IPS-18c (cell line): ENCODE measurements at regions not wholly inside any gene's neighbourhood (a gene's known extent, or its start where the extent isn't known, plus 50 kb on each side); places are given as distances from the start of the nearest gene placed in this dataset.

Experiments used
- H3K4me3 ChIP-seq: 2 replicates; pipeline ENCODE4 v1.7.0; 2013; ENCODE audit warnings: low read depth, mild to moderate bottlenecking, low read length, moderate library complexity; ENCODE audit not compliant: insufficient read depth
- H3K9me3 ChIP-seq: one replicate; pipeline ENCODE4 v1.6.1; 2013; ENCODE audit warnings: mild to moderate bottlenecking, low read length, moderate library complexity; ENCODE audit not compliant: control insufficient read depth, insufficient read depth

DNA sequence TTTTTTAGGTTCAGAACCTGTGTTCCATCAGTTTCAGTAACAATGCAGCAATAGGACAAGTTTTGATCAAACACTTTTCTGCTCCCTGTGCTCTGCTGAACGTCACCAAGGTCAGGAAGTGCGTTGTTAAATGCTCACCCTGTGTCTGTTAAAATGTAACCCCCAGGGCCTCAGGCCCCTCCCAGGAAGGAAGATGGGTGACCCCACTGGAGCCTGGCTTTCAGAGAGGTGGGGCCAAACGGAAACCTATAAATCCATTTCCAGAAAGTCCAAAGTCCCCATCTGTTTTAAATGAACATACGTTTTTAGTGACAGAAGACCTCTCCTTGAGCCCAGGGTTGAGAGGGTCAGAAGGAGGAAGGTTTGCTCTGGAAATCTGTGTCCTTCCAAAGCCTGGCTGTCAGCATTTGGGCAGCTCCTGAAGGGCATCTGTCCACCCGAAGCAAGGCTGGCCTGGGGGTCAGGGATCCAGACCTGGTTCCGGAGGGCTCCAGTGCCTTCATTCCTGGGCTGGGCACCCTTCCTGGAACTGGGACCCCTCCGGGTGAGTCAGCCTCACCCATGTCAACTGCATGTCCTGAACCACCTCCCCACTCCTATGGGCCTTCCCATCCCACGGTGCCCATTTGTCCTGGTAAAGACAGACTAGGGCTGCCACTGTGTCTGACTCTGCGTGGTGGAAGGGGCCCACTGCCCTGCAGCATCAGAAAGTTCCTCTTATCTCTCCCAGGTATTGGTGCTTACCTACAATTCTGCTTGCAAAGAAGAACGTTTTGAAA is 117.4 kb upstream of the COPS8 start:
- H3K4me3 ChIP-seq, result no peak overlapping the region
- H3K9me3 ChIP-seq, result no peaks in the 10 kb centered on the region

DNA sequence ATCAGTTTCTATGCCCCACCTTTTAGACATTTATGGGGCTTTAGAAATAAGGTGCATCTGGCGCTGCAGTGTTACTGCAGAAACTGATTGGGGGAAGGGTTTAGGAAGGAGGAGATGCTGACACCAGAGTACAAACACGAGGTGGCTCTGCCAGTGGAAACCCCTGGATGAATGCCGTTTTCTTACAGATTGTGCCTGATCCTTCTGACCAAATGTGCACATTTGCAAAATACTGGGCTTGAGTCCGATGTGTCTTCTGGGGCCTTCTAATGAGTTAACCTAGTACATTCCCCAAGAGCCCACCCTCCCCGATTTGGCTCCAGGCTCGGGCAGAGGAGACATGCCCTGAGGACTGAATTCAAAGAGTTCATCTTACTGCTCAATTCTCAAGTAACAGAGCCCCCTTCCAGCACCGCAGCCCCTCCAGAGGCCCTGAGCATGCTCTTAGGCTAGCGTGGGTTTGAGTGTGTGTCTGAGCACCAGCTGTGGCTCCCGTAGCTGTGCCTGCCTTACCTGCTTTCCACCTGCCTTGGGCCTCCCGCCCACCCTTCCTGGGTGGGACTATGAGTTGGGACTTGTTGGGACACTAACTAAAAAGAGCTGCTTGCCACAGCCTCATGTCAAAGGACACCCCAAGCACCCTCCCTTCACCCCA is 116.7 kb upstream of the COPS8 start:
- Histone ChIP-seq H3K9me3 (no peaks in the 10 kb centered on the region), H3K4me3 (no peak overlapping the region)

DNA sequence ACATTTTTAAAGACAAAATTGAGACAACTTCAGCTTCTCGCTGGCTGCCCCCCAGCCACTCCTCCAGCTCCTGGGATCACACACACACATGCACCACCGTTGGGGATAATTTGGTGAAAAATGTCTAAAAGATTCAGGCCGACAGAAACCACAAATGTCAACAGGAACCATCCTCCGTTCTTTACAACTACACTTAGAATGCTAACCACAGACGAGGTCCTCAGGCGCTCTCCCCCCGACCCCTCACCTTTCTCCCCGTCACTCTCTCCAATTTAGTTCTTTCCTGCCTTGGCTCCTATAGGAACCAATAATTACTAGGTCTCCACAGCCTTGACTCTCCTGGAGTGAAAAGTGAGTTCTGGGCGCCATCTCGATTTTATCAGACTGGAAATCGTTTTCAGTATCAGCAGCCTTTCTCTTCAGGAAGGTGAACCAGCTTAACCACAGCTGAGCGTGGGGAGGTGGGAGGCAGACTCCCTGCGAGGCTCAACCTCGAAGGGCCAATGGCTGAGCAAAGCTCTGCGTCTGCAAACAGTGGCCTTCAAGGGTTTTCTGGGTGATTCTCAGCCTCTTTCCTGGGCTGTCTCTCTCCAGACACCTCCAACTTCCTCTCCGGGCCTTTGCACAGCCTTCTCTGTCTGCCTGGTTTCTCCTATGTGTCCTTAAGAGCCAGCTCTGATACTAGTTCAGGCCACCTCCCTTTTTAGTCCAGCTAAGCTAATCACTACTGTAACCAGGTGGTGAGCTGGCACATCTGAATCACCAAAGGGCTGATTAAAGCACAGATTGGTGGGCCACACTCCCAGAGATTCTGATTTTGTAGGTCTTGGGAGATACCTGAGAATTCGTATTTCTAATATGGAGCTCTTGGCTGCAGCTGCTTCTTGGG is 115.7 kb upstream of the COPS8 start:
- H3K4me3 ChIP-seq, result no peak overlapping the region
- H3K9me3 ChIP-seq, result no peaks in the 10 kb centered on the region

DNA sequence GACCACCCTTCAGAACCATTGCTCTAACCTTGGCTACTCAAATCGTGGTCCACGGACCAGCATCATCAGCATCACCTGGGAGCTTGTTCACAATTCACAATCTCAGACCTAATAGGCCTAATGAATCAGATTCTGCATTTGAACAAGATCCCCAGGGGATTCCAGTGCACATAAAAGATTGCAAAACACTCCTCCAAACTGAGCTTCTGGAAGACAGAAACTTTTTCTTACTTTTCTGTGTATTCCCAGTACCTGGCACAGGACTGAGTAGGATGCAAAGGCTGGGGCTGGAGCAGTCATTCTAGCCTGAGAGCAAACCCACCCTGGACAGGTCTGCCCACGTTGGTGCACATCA is 115.1 kb upstream of the COPS8 start:
- no peak overlapping the region for H3K4me3 ChIP-seq
- no peaks in the 10 kb centered on the region for H3K9me3 ChIP-seq

DNA sequence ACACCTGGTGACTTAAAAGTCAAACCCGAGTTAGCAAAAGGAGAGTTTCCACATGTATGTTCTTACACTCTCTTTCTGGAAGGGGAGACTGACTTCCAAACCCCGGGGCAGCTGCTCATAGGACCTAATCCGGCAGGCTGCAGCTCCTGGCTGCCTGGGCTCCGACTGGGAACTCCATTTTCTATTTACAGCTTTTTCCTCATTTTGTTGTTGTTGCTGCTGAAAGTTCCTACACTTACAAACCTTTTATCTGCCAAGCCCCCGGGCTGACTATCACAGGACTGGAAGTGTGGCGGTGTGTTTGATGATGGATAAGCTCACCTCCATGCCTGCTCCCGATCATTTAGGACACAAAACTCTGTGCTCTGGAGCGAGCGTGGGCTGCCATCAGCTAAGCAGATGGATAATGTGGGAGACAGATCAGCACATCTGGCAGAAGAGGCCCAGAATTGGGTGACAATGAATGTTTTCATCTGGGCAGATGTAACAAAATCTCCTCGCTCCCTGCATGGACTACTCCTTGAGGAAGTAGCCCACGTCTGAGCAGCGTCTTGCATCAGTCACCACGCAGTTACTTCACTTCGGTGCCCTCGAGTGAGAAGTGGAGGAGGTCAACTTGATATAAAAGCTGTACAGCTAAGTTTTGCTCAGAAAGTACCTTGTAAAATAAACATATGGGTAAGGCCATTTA is 114.4 kb upstream of the COPS8 start:
- Histone ChIP-seq H3K4me3 (no peak overlapping the region), H3K9me3 (no peaks in the 10 kb centered on the region)

DNA sequence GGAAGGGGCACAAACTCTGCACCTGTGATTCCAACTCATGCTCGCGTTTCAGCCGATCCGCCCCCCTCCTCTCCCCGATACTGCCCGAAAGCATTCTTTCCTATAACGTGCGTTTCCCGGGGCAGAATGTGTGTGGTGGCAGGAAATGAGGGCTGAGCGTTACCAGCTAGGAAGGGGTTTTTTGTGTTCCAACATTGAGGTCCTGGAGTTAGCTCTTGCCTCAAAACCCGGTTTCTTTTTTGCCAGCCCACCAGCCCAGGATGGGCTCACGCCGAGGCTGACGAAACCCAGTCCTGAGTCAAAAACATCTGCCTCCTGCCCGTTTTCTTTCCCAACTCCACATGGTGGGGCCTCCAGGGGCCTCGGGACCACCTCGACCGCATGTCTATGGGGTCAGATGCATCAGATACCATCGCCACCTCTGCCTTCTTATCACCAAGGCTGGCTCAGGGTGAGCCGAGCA is 113.7 kb upstream of the COPS8 start:
- Histone ChIP-seq H3K4me3 (no peak overlapping the region), H3K9me3 (no peaks in the 10 kb centered on the region)

DNA sequence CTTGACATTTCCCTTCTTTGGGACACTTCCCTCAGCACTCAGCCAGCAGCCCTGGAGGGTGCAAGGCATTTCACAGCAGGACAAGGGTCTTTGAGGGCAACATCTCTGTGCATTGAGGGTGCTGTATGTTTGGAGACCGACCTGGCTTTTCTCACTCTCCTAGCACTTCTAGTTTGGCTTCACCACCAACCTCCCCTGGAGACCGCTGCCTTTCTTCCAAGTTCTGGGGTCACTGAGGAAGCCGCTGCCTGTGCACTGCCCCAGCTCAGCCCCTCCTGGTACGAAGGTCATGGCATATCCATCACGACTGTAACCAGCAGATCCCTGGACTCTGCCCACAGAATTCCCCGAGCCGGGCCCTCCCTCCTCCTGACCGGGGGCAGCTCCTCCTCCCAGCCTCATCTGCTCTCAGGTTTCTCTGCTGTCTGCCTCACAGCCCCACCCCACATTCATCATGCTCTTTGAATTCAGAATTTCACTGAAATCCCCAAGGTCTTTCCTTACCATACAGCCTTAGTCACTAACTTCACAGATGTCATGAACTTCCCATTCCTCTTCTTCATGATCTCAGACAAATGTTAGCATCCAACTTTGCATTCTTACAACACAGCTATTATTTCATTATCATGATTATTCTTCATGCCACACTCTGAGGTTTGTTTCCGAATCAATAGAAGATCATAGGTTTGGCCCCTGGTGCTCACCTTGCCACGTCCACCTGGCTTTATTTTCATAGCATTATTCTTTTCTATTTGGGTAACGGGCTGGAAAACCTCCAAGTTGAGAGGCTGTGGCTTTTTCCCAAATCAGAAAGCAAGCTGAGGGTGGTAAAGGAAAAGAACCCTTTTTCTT is 113.0 kb upstream of the COPS8 start:
- no peak overlapping the region for H3K4me3 ChIP-seq
- no peaks in the 10 kb centered on the region for H3K9me3 ChIP-seq

DNA sequence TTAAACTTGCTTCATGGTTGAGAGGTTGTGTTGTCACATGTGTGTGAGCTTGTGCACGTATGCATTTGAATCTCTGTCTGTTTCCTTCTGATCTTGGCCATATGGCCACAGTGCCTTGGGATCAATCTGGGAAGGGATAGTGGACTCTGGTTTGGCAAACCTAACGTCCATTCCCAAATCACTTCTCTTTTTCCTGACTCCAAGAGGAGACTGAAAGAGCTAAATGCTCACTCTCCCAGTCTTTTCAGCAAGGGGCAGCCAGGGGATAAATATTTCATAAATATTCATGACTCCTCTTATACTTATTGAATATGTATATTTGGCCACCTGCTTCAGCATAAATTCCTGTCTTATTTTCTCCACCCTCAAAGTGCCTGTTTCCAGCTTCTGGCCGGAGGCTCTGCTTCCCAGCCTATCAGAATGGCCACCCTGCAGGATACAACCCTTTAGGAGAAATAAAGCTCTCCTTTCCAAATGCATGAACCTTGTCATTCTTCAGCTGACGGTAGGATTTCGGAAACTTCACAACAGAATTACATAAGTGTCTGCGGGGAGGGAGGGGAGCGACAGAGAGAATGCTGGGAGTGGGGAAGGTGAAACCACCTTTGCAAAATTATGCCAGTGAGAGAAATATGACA is 112.2 kb upstream of the COPS8 start:
- H3K4me3 ChIP-seq, result no peak overlapping the region

DNA sequence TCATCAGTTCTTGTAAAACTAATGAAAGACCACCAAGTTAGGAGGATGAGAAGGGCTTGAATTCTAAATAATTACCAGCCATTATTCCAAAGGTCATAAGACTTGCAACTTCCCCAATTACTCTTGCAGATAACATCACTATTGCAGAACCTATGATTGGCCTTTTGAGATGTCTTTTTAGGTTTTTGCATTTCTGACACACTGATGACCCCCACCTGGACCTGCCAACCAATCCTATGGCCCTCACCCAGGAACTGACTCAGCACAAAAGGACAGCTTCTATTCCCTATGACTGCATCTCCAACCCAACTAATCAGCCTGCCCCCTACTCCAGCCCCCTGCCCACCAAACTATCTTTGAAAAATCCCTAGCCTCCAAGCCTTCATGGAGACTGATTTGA is 111.5 kb upstream of the COPS8 start:
- Histone ChIP-seq H3K4me3 (no peak overlapping the region), H3K9me3 (no peaks in the 10 kb centered on the region)

More for the DNA sequence above, 112.2 kb upstream of the COPS8 start:
- H3K9me3 ChIP-seq, result no peaks in the 10 kb centered on the region

DNA sequence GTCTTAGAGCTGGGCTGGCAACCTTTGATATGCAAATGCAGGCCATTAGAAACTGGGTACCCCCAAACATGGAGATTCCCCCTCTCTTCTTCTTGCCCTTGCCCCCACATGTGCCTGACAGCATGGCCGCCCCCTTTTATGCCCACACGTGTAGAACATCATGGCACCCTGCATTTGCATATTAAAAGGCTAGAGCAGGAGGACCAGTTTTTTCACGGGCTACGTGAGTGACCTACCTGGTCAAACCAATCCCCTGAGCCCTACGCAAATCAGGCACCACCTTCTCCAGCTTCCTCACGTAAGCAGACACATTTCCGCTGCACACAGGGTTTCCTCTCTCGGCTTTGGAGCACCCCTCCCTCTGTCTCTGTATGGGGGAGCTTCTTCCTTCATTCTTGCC is 110.9 kb upstream of the COPS8 start:
- no peak overlapping the region for H3K4me3 ChIP-seq
- no peaks in the 10 kb centered on the region for H3K9me3 ChIP-seq

DNA sequence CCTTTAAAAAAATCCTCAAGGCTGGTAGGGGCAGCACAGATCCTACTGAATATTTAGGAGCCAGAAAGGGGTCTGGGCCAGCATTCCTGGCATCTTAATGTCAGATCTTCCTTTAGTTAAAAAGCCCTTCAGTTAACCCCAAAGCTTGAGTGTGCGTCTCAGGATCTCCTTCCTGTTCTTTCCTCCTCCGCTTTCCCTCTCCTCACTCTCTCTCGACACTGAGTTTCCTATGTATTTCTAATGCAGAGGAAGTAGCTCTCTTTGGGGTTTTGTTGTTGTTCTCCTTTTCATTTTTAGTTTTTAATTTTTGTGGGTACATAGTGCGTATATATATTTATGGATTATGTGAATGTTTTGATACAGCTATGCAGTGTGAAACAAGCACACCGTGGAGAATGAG is 109.9 kb upstream of the COPS8 start:
- Histone ChIP-seq H3K4me3 (no peak overlapping the region), H3K9me3 (no peaks in the 10 kb centered on the region)

DNA sequence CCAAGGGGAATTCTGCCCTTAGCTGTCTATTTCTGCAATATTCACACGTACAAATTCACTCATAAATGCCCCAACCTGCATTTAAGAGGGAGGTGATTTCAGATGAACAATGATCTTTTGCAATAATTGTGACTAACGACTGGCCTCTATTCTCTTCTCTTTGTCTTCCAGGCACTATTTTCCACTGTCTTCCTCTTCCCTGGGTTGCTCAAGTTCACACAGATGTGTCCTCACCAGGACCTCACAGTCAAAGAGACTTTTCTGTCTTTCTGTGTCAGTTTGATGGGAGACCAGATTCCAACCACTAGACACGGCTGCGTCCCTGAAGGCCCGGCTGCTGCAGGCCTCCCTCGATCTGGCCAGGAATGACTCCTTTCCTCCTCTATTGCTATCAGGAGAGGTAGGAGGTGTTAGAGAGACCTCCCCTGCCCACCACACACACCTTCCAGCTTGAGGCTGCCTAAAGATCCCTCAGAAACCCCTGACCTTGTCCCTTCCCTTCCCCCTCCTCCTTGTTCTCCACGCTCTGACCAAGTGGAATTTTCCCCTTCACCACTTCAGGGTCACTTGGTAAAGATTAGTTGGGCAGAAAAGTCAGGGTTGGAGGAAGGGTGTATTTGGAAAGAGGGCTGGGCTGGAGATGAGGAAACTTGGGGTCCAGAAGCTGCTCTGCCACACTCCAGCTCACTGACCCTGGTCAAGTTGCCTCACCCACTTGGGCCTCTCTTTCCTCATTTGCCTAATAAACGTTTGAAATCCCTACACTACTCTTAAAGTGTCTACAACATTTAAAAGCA is 109.2 kb upstream of the COPS8 start:
- Histone ChIP-seq H3K9me3 (no peaks in the 10 kb centered on the region), H3K4me3 (no peak overlapping the region)

DNA sequence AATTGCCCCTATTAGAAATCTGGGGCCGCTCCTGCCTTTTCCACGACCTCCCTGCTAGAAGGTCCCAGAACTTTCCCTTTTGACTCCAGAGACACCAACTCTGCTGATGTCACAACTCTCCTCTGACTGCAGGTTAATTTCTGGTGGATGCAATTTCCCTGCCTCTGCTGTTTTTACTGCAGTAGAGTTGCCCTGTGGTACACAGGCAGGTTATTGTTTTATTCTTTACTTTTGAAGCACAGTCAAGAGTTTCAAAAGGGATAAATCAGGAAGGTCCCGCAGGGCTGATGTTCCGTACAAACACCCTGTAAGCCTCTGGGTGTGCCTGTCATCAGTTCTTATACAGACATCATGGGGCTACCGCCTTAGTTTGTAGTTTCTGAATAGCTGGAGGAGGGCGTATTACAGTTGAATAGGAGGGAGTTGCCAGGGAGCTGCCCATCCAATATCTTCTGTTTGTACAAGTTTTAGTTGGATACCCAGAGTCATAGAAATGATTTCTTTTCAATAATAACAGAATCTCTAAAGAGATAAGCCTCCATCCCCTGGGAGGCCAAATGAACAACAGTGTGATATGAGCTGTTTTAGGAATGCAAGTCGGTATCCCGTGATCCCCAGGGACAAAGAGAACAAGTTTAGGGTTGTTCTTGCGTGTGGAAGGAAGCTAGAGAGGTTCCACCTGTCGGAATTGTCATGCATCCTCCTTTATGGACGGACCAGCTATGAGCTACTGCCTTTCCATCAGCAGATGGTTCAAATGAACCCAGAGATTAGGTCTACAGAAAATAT is 108.4 kb upstream of the COPS8 start:
- no peaks in the 10 kb centered on the region for H3K9me3 ChIP-seq
- no peak overlapping the region for H3K4me3 ChIP-seq

DNA sequence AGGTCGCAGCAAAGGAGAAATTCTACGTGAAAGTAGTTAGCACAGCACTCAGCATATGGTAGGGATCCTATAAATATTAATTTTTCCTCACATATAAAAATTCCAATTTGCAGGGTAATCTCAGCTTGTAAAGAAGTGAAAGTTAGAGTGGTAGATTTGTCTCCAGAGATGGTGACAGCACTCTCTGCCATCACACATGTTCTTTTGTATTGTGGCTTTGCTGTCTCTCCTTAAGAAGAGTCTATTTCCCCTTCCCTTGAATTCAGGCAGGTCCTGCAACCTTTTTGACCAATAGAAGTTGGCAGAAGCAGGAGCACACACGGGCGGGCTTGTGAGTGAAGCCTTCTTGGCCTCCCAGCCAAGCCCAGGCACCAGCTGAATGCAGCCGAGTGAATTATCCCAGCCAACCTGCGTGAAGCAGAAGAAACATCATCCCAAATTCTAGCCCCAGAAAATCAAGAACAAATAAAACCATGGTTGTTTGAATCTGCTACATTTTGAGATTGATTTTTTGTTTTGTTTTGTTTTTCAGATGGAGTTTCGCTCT is 107.8 kb upstream of the COPS8 start:
- H3K4me3 ChIP-seq, result no peak overlapping the region

DNA sequence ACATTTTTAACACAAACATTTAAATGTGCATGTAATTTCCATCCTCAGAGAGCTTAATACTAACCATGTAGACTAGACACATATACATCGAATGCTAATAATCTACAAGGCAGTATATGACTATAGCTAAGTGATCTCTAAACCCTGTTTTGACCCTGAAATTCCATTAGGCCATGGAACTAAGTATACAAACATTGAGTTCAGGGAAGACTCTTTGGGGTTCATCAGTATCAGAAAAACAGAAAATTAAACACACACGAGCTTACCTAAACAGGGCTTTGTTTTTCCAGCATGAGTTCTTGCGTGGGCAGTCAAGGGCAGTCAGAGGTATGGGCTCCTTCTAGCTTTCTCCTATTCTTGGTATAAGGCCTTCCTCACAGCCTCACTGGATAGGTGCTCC is 106.0 kb upstream of the COPS8 start:
- no peak overlapping the region for H3K4me3 ChIP-seq
- no peaks in the 10 kb centered on the region for H3K9me3 ChIP-seq

More for the DNA sequence above, 107.8 kb upstream of the COPS8 start:
- no peaks in the 10 kb centered on the region for H3K9me3 ChIP-seq
